ENCODE measurements at regions not wholly inside any gene's neighbourhood (a gene's known extent, or its start where the extent isn't known, plus 50 kb on each side); places are given as distances from the start of the nearest gene placed in this dataset.

GRCh38 chr6:169991031-169991390, 239.6 kb downstream of the ERMARD start:
- H3K9me3 ChIP-seq (ENCODE audit: insufficient read depth, low read depth, low read length), result no peaks in the 10 kb centered on the region
- no peaks in the 10 kb centered on the region for H3K27me3 ChIP-seq (ENCODE audit: insufficient read depth, low read length)
- H3K4me3 ChIP-seq (ENCODE audit: low read length), result no peak overlapping the region
- WGBS, result 90% methylated on average over 8 of the region's 8 CpGs
- no peak overlapping the region for H3K9ac ChIP-seq (ENCODE audit: low read depth, low read length)
- no peaks in the 10 kb centered on the region for H3K36me3 ChIP-seq (ENCODE audit: insufficient read depth, low read length)
- no peak overlapping the region for H3K27ac ChIP-seq (ENCODE audit: low read depth, low read length)
- no peaks in the 10 kb centered on the region for H3K4me1 ChIP-seq (ENCODE audit: insufficient read depth, low read length)

DNA sequence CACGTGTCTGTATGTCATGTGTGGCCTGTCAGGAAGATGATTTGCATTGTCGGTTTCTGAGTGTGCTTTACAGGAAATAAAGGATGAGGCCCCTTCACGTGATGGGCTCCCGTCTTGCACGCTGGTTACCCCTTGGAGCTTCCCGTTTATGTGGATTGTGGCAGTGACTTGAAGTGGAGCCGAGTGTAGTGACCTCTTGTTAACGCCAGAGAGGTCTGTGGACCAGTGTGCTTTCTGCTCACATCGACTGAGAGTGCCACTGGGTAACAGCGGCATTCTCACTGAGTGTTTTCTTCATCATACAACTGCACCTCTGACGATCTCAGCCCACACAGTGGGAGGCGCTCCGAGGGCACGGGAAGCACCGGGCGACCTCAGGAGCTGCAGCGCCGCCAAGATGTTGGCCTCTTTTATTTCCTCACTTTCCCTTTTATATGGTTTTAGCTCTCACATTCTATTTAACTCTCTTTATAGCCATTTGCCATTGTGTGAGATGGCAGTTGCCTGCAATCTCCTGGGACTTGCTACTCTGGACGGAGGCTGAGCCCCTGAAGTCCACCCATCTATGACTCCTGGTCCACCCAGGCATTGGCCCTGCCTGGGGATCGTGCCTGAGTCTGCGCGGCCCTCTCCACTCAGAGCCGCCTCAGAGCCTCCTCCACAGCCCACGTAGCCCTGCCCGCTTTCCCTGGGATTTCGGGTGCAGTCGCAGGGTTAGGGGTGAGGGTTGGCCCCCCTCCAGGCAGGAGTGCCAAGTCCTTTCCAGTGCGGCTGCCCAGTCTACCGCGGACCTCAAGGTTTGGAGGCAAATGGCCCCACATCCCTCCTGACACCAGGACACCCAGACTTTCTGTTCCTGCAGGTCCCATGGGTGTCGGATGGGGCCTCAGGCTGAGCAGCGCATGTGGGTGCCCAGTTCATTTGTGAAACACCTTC, 238.9 kb downstream of the ERMARD start:
- H3K4me3 ChIP-seq (ENCODE audit: low read length), result no peak overlapping the region
- 90% methylated on average over 32 of the region's 32 CpGs for WGBS
- no peaks in the 10 kb centered on the region for H3K4me1 ChIP-seq (ENCODE audit: insufficient read depth, low read length)
- H3K27ac ChIP-seq (ENCODE audit: low read depth, low read length), result no peak overlapping the region
- H3K9ac ChIP-seq (ENCODE audit: low read depth, low read length), result no peak overlapping the region
- no peaks in the 10 kb centered on the region for H3K36me3 ChIP-seq (ENCODE audit: insufficient read depth, low read length)
- H3K9me3 ChIP-seq (ENCODE audit: insufficient read depth, low read depth, low read length), result no peaks in the 10 kb centered on the region
- no peaks in the 10 kb centered on the region for H3K27me3 ChIP-seq (ENCODE audit: insufficient read depth, low read length)

DNA sequence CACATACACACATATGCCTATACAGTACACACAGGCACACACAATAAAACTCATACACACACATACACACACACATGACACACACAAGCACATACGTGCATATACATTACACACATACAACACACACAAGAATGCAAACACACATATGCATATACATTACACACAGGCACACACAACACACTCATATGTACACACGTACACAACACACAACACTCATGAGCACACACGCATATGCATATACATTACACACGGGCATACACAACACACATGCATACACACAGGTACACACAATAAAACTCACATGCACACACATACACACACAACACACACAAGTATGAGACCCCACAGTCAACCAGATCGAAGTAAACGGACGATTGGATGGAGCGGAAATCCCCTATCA, 238.2 kb downstream of the ERMARD start:
- no peaks in the 10 kb centered on the region for H3K27me3 ChIP-seq (ENCODE audit: insufficient read depth, low read length)
- no peak overlapping the region for H3K27ac ChIP-seq (ENCODE audit: low read depth, low read length)
- H3K9me3 ChIP-seq (ENCODE audit: insufficient read depth, low read depth, low read length), result no peaks in the 10 kb centered on the region
- no peaks in the 10 kb centered on the region for H3K36me3 ChIP-seq (ENCODE audit: insufficient read depth, low read length)
- H3K9ac ChIP-seq (ENCODE audit: low read depth, low read length), result no peak overlapping the region
- 93% methylated on average over 8 of the region's 8 CpGs for WGBS
- H3K4me3 ChIP-seq (ENCODE audit: low read length), result no peak overlapping the region
- no peaks in the 10 kb centered on the region for H3K4me1 ChIP-seq (ENCODE audit: insufficient read depth, low read length)

- Histone ChIP-seq H3K4me3 (ENCODE audit: low read length) (no peak overlapping the region), H3K9me3 (ENCODE audit: insufficient read depth, low read depth, low read length) (no peaks in the 10 kb centered on the region), H3K36me3 (ENCODE audit: insufficient read depth, low read length) (no peaks in the 10 kb centered on the region), H3K27me3 (ENCODE audit: insufficient read depth, low read length) (no peaks in the 10 kb centered on the region), H3K27ac (ENCODE audit: low read depth, low read length) (no peak overlapping the region), H3K4me1 (ENCODE audit: insufficient read depth, low read length) (no peaks in the 10 kb centered on the region), H3K9ac (ENCODE audit: low read depth, low read length) (no peak overlapping the region)
- 96% methylated on average over 25 of the region's 25 CpGs for WGBS
Observed at GRCh38 chr6:169988769-169989550, 237.5 kb downstream of the ERMARD start.

- Histone ChIP-seq H3K4me1 (ENCODE audit: insufficient read depth, low read length) (no peaks in the 10 kb centered on the region), H3K4me3 (ENCODE audit: low read length) (no peak overlapping the region), H3K9ac (ENCODE audit: low read depth, low read length) (no peak overlapping the region), H3K9me3 (ENCODE audit: insufficient read depth, low read depth, low read length) (no peaks in the 10 kb centered on the region), H3K27ac (ENCODE audit: low read depth, low read length) (no peak overlapping the region), H3K36me3 (ENCODE audit: insufficient read depth, low read length) (no peaks in the 10 kb centered on the region), H3K27me3 (ENCODE audit: insufficient read depth, low read length) (no peaks in the 10 kb centered on the region)
- 91% methylated on average over 35 of the region's 35 CpGs for WGBS
Observed at GRCh38 chr6:169986848-169987498, 235.6 kb downstream of the ERMARD start.

- Histone ChIP-seq H3K4me1 (ENCODE audit: insufficient read depth, low read length) (no peaks in the 10 kb centered on the region), H3K9me3 (ENCODE audit: insufficient read depth, low read depth, low read length) (no peaks in the 10 kb centered on the region), H3K4me3 (ENCODE audit: low read length) (no peak overlapping the region), H3K36me3 (ENCODE audit: insufficient read depth, low read length) (no peaks in the 10 kb centered on the region), H3K27me3 (ENCODE audit: insufficient read depth, low read length) (no peaks in the 10 kb centered on the region), H3K27ac (ENCODE audit: low read depth, low read length) (no peak overlapping the region), H3K9ac (ENCODE audit: low read depth, low read length) (no peak overlapping the region)
- 95% methylated on average over 30 of the region's 30 CpGs for WGBS
Observed at GRCh38 chr6:169986171-169986847, 234.9 kb downstream of the ERMARD start.

DNA sequence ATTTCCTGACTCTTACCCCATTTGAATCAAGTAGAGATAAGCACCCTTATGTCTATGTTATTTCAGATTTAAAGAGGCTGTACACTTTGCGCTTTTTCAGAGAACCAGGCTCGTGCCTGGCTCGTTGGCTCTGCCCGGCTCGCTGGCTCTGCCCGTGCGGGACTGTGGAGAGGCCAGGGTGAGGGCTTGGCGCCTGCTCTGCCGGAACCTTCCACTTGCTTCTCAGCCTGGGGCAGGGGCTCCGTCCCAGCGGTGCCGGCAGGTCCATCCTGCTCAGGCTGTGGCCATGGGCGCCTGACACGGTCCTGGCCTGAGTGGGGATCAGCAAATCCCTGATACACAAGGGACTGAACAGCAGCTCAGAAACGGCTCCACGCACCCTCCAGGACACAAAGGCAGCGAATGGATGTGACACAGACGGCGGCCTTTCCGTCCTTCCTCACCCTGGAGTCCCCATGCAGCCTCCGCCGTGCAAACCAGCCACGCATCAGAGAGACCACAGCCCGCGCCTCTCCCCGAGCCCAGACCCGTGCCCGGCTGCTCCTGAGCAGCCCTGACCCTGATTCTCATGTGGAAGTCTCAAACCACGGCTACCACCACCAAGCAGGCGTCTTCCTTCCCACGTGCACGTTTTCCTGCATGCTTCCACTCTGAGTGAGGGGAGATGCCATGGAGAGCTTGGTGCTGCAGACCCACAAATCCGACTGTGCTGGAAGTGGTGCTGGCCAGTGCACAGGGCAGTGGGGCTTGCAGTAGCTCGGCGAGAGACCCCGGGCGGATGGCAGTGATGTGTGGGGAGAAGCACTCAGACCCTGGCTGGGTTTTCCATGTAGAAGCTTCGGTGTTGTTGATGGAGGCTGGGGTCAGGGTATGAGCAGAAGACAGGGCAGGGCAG, 233.9 kb downstream of the ERMARD start:
- Histone ChIP-seq H3K27ac (ENCODE audit: low read depth, low read length) (no peak overlapping the region), H3K4me3 (ENCODE audit: low read length) (no peak overlapping the region), H3K36me3 (ENCODE audit: insufficient read depth, low read length) (no peaks in the 10 kb centered on the region), H3K9ac (ENCODE audit: low read depth, low read length) (no peak overlapping the region), H3K27me3 (ENCODE audit: insufficient read depth, low read length) (no peaks in the 10 kb centered on the region), H3K9me3 (ENCODE audit: insufficient read depth, low read depth, low read length) (no peaks in the 10 kb centered on the region), H3K4me1 (ENCODE audit: insufficient read depth, low read length) (no peaks in the 10 kb centered on the region)
- 91% methylated on average over 38 of the region's 38 CpGs for WGBS

GRCh38 chr6:169984181-169985120, 233.0 kb downstream of the ERMARD start:
- 95% methylated on average over 40 of the region's 40 CpGs for WGBS
- H3K9me3 ChIP-seq (ENCODE audit: insufficient read depth, low read depth, low read length), result no peaks in the 10 kb centered on the region
- H3K36me3 ChIP-seq (ENCODE audit: insufficient read depth, low read length), result no peaks in the 10 kb centered on the region
- no peak overlapping the region for H3K27ac ChIP-seq (ENCODE audit: low read depth, low read length)
- no peaks in the 10 kb centered on the region for H3K4me1 ChIP-seq (ENCODE audit: insufficient read depth, low read length)
- no peak overlapping the region for H3K9ac ChIP-seq (ENCODE audit: low read depth, low read length)
- H3K27me3 ChIP-seq (ENCODE audit: insufficient read depth, low read length), result no peaks in the 10 kb centered on the region
- no peak overlapping the region for H3K4me3 ChIP-seq (ENCODE audit: low read length)

DNA sequence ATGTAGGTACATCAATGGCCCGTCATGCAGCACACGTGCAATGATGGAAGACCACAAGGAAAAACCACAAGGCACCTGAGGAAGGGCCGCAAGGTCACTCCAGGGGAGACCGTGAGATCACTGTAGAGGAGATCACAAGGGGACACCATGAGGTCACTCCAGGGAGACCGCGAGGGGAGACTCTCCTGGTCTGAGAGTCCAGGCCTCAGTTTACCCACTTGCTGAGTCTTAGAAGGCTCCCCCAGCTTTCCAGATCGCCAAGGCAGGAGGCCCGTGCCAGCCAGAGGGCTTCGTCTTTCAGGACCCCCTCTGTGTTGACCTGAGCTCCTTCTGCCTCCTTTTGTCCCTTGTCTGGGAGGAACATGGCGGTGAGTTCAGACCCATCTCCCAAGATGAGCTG, 232.2 kb downstream of the ERMARD start:
- Histone ChIP-seq H3K9ac (ENCODE audit: low read depth, low read length) (no peak overlapping the region), H3K4me1 (ENCODE audit: insufficient read depth, low read length) (no peaks in the 10 kb centered on the region), H3K36me3 (ENCODE audit: insufficient read depth, low read length) (no peaks in the 10 kb centered on the region), H3K9me3 (ENCODE audit: insufficient read depth, low read depth, low read length) (no peaks in the 10 kb centered on the region), H3K4me3 (ENCODE audit: low read length) (no peak overlapping the region), H3K27me3 (ENCODE audit: insufficient read depth, low read length) (no peaks in the 10 kb centered on the region), H3K27ac (ENCODE audit: low read depth, low read length) (no peak overlapping the region)
- 86% methylated on average over 10 of the region's 10 CpGs for WGBS

Data from HUES64 (cell line).